ENCODE measurements at regions not wholly inside any gene's neighbourhood (a gene's known extent, or its start where the extent isn't known, plus 50 kb on each side); places are given as distances from the start of the nearest gene placed in this dataset.
"Not testable (repeated sequence)": the region's sequence is repeated elsewhere in the genome, so short reads cannot be mapped to it uniquely, and the experiment has no call there.

DNA sequence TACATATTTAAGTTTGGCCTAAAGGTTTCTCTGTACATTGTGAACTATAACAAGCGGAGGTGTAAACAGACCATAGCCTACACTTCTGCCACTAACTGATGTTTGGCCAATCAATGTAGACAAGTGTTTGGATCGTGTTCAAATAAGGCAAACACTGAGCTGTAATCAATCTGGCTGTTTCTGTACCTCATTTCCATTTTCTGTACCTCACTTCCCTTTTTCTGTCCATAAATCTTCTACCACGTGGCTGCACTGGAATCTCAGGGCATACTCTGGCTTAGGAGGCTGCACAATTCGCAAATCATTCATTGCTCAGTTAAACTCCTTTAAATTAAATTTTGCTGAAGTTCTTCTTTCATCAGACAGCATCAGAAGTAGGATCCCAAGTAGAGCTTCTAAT, 140.9 kb downstream of the SLC25A46 start:
- Histone ChIP-seq H3K27me3 (ENCODE audit: insufficient read depth, insufficient read length) (no peaks in the 10 kb centered on the region), H3K9ac (ENCODE audit: insufficient read length, low read depth) (no peak overlapping the region), H3K36me3 (ENCODE audit: insufficient read depth, insufficient read length, low read length) (no peaks in the 10 kb centered on the region), H3K4me3 (ENCODE audit: insufficient read length, low read depth) (no peak overlapping the region), H3K9me3 (ENCODE audit: insufficient read depth, low read length) (no peaks in the 10 kb centered on the region), H3K4me1 (ENCODE audit: insufficient read depth, insufficient read length) (no peaks in the 10 kb centered on the region)
- no peak for DNase-seq (ENCODE audit: low read depth, low spot score)
- no peak for TF ChIP-seq SUZ12 (IDR thresholded peaks at IDR 0.05; ENCODE audit: extremely low read depth, insufficient read depth, insufficient read length)
- no peak for TF ChIP-seq YY1 (IDR thresholded peaks at IDR 0.05; ENCODE audit: insufficient read depth, insufficient read length)
- TF ChIP-seq ZNF274 (IDR thresholded peaks at IDR 0.05; ENCODE audit: low read depth, low read length) = no peak

DNA sequence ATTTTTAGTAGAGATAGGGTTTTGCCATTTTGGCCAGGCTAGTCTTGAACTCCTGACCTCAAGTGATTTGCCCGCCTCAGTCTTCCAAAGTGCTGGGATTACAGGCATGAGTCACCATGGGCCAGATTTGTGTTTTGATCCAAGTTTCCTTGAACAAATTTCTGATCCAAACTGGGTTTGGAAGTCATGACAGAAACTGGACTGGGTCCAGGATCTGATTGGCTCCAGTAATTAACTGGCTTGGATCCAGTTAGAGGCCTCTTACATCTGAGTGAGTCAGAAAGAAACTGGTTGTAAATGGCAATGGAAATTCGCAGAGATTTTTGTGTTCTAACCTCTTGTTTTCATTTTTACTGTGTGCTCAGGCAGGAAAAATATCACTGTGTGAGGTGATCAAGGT, 141.6 kb downstream of the SLC25A46 start:
- Histone ChIP-seq H3K9me3 (ENCODE audit: insufficient read depth, low read length) (no peaks in the 10 kb centered on the region), H3K36me3 (ENCODE audit: insufficient read depth, insufficient read length, low read length) (no peaks in the 10 kb centered on the region), H3K4me3 (ENCODE audit: insufficient read length, low read depth) (no peak overlapping the region), H3K4me1 (ENCODE audit: insufficient read depth, insufficient read length) (no peaks in the 10 kb centered on the region), H3K9ac (ENCODE audit: insufficient read length, low read depth) (no peak overlapping the region), H3K27me3 (ENCODE audit: insufficient read depth, insufficient read length) (no peaks in the 10 kb centered on the region)
- no peak for DNase-seq (ENCODE audit: low read depth, low spot score)
- TF ChIP-seq ZNF274 (IDR thresholded peaks at IDR 0.05; ENCODE audit: low read depth, low read length) = no peak
- TF ChIP-seq YY1 (IDR thresholded peaks at IDR 0.05; ENCODE audit: insufficient read depth, insufficient read length) = no peak
- no peak for TF ChIP-seq SUZ12 (IDR thresholded peaks at IDR 0.05; ENCODE audit: extremely low read depth, insufficient read depth, insufficient read length)

DNA sequence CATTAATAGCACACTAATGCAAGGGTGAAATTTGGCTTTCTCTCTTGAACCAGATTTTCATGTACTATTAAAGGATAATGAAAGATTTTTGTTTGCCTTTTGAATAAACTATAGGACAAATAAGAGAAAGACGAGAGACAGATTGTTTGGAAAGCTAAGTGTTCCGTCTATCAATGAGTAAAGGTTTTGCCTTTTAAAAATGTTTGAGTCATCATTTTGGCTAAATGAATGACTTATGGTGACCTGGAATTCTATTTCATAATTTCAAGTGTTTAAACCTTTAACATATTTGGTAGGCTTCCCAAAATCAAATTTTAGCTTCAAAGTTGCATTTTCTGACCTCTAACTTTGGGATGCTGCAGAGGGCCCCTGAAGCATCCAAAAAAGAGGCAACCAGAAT, 145.2 kb downstream of the SLC25A46 start:
- Histone ChIP-seq H3K4me1 (ENCODE audit: insufficient read depth, insufficient read length) (no peaks in the 10 kb centered on the region), H3K36me3 (ENCODE audit: insufficient read depth, insufficient read length, low read length) (no peaks in the 10 kb centered on the region), H3K27me3 (ENCODE audit: insufficient read depth, insufficient read length) (no peaks in the 10 kb centered on the region), H3K9ac (ENCODE audit: insufficient read length, low read depth) (no peak overlapping the region), H3K9me3 (ENCODE audit: insufficient read depth, low read length) (no peaks in the 10 kb centered on the region), H3K4me3 (ENCODE audit: insufficient read length, low read depth) (no peak overlapping the region)
- TF ChIP-seq SUZ12 (IDR thresholded peaks at IDR 0.05; ENCODE audit: extremely low read depth, insufficient read depth, insufficient read length) (no peak), ZNF274 (IDR thresholded peaks at IDR 0.05; ENCODE audit: low read depth, low read length) (no peak), YY1 (IDR thresholded peaks at IDR 0.05; ENCODE audit: insufficient read depth, insufficient read length) (no peak)
- no peak for DNase-seq (ENCODE audit: low read depth, low spot score)

DNA sequence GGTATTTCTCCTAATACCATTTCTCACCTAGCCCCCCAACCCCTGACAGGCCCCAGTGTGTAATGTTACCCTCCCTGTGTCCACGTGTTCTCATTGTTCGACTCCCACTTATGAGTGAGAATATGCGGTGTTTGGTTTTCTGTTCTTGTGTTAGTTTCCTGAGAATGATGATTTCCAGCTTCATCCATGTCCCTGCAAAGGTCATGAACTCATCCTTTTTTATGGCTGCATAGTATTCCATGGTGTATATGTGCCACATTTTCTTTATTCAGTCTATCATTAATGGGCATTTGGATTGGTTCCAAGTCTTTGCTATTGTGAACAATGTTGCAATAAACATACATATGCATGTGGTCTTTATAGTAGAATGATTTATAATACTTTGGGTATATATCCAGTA, 148.4 kb downstream of the SLC25A46 start:
- H3K9ac ChIP-seq (ENCODE audit: insufficient read length, low read depth); H3K4me1 ChIP-seq (ENCODE audit: insufficient read depth, insufficient read length); H3K36me3 ChIP-seq (ENCODE audit: insufficient read depth, insufficient read length, low read length); H3K4me3 ChIP-seq (ENCODE audit: insufficient read length, low read depth); H3K9me3 ChIP-seq (ENCODE audit: insufficient read depth, low read length); DNase-seq (ENCODE audit: low read depth, low spot score); H3K27me3 ChIP-seq (ENCODE audit: insufficient read depth, insufficient read length): not testable (repeated sequence)

DNA sequence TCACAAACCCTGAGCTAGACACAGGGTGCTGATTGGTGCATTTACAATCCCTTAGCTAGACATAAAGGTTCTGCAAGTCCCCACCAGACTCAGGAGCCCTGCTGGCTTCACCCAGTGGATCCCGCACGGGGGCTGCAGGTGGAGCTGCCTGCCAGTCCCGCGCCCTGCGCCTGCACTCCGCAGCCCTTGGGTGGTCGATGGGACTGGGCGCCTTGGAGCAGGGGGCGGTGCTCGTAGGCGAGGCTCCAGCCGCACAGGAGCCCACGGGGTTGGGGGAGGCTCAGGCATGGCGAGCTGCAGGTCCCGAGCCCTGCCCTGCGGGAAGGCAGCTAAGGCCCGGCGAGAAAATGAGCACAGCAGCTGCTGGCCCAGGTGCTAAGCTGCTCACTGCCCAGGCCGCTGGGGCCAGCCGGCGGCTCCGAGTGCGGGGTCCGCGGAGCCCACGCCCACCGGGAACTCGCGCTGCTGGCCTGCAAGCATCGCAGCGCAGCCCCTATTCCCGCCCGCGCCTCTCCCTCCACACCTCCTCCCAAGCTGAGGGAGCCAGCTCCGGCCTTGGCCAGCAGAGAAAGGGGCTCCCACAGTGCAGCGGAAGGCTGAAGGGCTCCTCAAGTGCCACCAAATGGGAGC, 155.2 kb downstream of the SLC25A46 start:
- not testable (repeated sequence) for H3K9ac ChIP-seq (ENCODE audit: insufficient read length, low read depth); H3K4me1 ChIP-seq (ENCODE audit: insufficient read depth, insufficient read length); H3K36me3 ChIP-seq (ENCODE audit: insufficient read depth, insufficient read length, low read length); H3K4me3 ChIP-seq (ENCODE audit: insufficient read length, low read depth); DNase-seq (ENCODE audit: low read depth, low spot score); H3K27me3 ChIP-seq (ENCODE audit: insufficient read depth, insufficient read length); H3K9me3 ChIP-seq (ENCODE audit: insufficient read depth, low read length)

DNA sequence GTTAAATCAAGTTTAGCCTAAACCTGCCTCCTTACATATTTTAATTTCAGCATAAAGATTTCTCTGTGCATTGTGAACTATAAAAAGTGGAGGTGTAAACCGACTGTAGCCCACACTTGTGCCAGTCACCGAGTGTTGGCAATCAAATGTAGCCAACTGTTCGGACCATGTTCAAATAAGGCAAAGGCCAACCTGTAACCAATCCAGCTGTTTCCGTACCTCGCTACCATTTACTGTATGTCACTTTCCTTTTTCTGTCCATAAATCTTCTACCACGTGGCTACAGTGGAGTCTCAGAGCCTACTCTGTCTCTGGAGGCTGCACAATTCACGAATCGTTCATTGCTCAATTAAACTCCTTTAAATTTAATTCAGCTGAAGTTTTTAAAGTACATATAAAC, 156.0 kb downstream of the SLC25A46 start:
- Histone ChIP-seq H3K9ac (ENCODE audit: insufficient read length, low read depth) (no peak overlapping the region), H3K9me3 (ENCODE audit: insufficient read depth, low read length) (no peaks in the 10 kb centered on the region), H3K27me3 (ENCODE audit: insufficient read depth, insufficient read length) (no peaks in the 10 kb centered on the region), H3K4me1 (ENCODE audit: insufficient read depth, insufficient read length) (no peaks in the 10 kb centered on the region), H3K4me3 (ENCODE audit: insufficient read length, low read depth) (no peak overlapping the region), H3K36me3 (ENCODE audit: insufficient read depth, insufficient read length, low read length) (no peaks in the 10 kb centered on the region)
- TF ChIP-seq SUZ12 (IDR thresholded peaks at IDR 0.05; ENCODE audit: extremely low read depth, insufficient read depth, insufficient read length) (no peak), YY1 (IDR thresholded peaks at IDR 0.05; ENCODE audit: insufficient read depth, insufficient read length) (no peak), ZNF274 (IDR thresholded peaks at IDR 0.05; ENCODE audit: low read depth, low read length) (no peak)
- DNase-seq (ENCODE audit: low read depth, low spot score) = no peak

DNA sequence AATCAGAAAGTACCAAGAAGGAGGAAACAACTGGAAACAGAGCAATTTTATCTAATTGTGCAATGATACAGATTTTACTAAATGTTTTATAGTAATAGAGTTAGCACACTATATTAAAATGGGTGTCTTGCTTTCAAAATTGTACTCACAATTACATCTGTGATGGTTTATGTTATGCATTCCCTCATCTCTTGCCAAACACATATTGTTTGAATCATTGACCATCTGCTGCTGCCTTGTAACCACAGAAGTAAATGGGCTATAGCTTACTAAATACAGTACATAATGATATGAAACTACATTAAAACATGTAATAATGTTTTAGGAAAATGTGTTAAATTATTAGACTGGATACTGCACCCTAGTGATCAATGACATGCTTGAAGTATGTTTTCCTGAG, 158.1 kb downstream of the SLC25A46 start:
- Histone ChIP-seq H3K36me3 (ENCODE audit: insufficient read depth, insufficient read length, low read length) (no peaks in the 10 kb centered on the region), H3K9me3 (ENCODE audit: insufficient read depth, low read length) (no peaks in the 10 kb centered on the region), H3K4me3 (ENCODE audit: insufficient read length, low read depth) (no peak overlapping the region), H3K9ac (ENCODE audit: insufficient read length, low read depth) (no peak overlapping the region), H3K27me3 (ENCODE audit: insufficient read depth, insufficient read length) (no peaks in the 10 kb centered on the region), H3K4me1 (ENCODE audit: insufficient read depth, insufficient read length) (no peaks in the 10 kb centered on the region)
- DNase-seq (ENCODE audit: low read depth, low spot score) = no peak
- no peak for TF ChIP-seq YY1 (IDR thresholded peaks at IDR 0.05; ENCODE audit: insufficient read depth, insufficient read length)
- TF ChIP-seq ZNF274 (IDR thresholded peaks at IDR 0.05; ENCODE audit: low read depth, low read length) = no peak
- no peak for TF ChIP-seq SUZ12 (IDR thresholded peaks at IDR 0.05; ENCODE audit: extremely low read depth, insufficient read depth, insufficient read length)
